Esophagus squamous epithelium (tissue), 4 donors: ENCODE measurements at regions not wholly inside any gene's neighbourhood (a gene's known extent, or its start where the extent isn't known, plus 50 kb on each side); places are given as distances from the start of the nearest gene placed in this dataset.

ENCODE experiments used
- CTCF ChIP-seq, 6 experiments: fragments of 450-650 bp in 4 of 6; fragments of 200-600 bp in 2 of 6; sonication (generic) in 2 of 6; IDR thresholded peaks; one replicate each; pipeline ENCODE4 v1.5.1; 2016 to 2019; ENCODE audit warnings: antibody characterized with exemption in 6 of 6, mild to moderate bottlenecking in 4 of 6, moderate library complexity in 4 of 6
- POLR2A ChIP-seq, 4 donors: fragments of 450-650 bp; IDR thresholded peaks; one replicate each; pipeline ENCODE4 v1.6.1; 2017; ENCODE audit warnings: antibody characterized with exemption in 4 of 4, mild to moderate bottlenecking in 4 of 4, moderate library complexity in 3 of 4

GRCh38 chr5:33033516-33033915, 322.4 kb downstream of the NPR3 start:
- TF ChIP-seq CTCF (IDR thresholded peaks at IDR 0.05): no peak
- no peak for TF ChIP-seq POLR2A (IDR thresholded peaks at IDR 0.05)
